ENCODE measurements at regions not wholly inside any gene's neighbourhood (a gene's known extent, or its start where the extent isn't known, plus 50 kb on each side); places are given as distances from the start of the nearest gene placed in this dataset.

GRCh38 chr7:152989889-152990380, 230.4 kb downstream of the ACTR3B start:
- no peak for DNase-seq
- WGBS (ENCODE audit: insufficient coverage, low coverage, low lambda C conversion rate, missing lambda C conversion rate) = 69% methylated on average over 8 of the region's 8 CpGs
- Histone ChIP-seq H3K4me3 (no peak overlapping the region), H3K4me1 (no peaks in the 10 kb centered on the region), H3K36me3 (no peaks in the 10 kb centered on the region), H3K9me3 (no peaks in the 10 kb centered on the region), H3K27me3 (no peaks in the 10 kb centered on the region), H3K27ac (no peak overlapping the region)
- no peak for ATAC-seq
- intact Hi-C loops (cut with DNase I) = no loop called here
- no peak for TF ChIP-seq POLR2A (IDR thresholded peaks at IDR 0.05)
- TF ChIP-seq, protein P1, sequence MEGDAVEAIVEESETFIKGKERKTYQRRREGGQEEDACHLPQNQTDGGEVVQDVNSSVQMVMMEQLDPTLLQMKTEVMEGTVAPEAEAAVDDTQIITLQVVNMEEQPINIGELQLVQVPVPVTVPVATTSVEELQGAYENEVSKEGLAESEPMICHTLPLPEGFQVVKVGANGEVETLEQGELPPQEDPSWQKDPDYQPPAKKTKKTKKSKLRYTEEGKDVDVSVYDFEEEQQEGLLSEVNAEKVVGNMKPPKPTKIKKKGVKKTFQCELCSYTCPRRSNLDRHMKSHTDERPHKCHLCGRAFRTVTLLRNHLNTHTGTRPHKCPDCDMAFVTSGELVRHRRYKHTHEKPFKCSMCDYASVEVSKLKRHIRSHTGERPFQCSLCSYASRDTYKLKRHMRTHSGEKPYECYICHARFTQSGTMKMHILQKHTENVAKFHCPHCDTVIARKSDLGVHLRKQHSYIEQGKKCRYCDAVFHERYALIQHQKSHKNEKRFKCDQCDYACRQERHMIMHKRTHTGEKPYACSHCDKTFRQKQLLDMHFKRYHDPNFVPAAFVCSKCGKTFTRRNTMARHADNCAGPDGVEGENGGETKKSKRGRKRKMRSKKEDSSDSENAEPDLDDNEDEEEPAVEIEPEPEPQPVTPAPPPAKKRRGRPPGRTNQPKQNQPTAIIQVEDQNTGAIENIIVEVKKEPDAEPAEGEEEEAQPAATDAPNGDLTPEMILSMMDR (IDR thresholded peaks at IDR 0.05) = no peak

GRCh38 chr7:152998420-152998819, 238.9 kb downstream of the ACTR3B start:
- DNase-seq (no peak), ATAC-seq (no peak)
- no peaks in the 10 kb centered on the region for H3K9me3 ChIP-seq
- H3K4me3 ChIP-seq = no peak overlapping the region
- H3K27me3 ChIP-seq = no peaks in the 10 kb centered on the region
- no peak for TF ChIP-seq POLR2A (IDR thresholded peaks at IDR 0.05)
- TF ChIP-seq, protein P1 (IDR thresholded peaks at IDR 0.05) = no peak
- intact Hi-C loops (cut with DNase I) = no loop called here
- WGBS (ENCODE audit: insufficient coverage, low coverage, low lambda C conversion rate, missing lambda C conversion rate) = 86% methylated on average over 4 of the region's 4 CpGs
- no peaks in the 10 kb centered on the region for H3K4me1 ChIP-seq
- no peak overlapping the region for H3K27ac ChIP-seq
- no peaks in the 10 kb centered on the region for H3K36me3 ChIP-seq

GRCh38 chr7:153002115-153002514, 242.6 kb downstream of the ACTR3B start:
- no peak for ATAC-seq
- WGBS (ENCODE audit: insufficient coverage, low coverage, low lambda C conversion rate, missing lambda C conversion rate) = 56% methylated on average over 1 of the region's 1 CpG
- H3K27me3 ChIP-seq = no peaks in the 10 kb centered on the region
- no peaks in the 10 kb centered on the region for H3K9me3 ChIP-seq
- H3K27ac ChIP-seq = no peak overlapping the region
- intact Hi-C loops (cut with DNase I) = no loop called here
- H3K4me1 ChIP-seq = no peaks in the 10 kb centered on the region
- DNase-seq = no peak
- no peaks in the 10 kb centered on the region for H3K36me3 ChIP-seq
- no peak for TF ChIP-seq POLR2A (IDR thresholded peaks at IDR 0.05)
- TF ChIP-seq, protein P1 (IDR thresholded peaks at IDR 0.05) = no peak
- no peak overlapping the region for H3K4me3 ChIP-seq

DNA sequence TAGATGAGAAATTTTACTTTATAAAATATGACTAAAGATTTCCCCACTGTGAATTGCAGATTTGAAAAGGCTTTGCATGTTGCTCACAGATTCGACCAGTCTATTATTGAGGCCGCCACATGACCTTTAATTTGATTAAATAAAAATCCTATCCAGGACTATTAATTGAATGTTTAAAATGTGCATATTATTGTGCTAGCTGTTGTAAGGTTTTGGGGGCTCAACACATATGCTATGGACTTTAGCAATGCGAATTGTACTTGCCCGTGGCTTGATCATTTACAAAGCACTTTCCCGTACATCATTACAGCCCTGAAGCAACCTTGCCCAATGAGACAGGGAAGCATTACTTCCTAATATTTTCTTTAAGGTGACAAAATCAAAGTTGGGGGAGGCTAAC, 243.0 kb downstream of the ACTR3B start:
- WGBS (ENCODE audit: insufficient coverage, low coverage, low lambda C conversion rate, missing lambda C conversion rate) = 75% methylated on average over 5 of the region's 5 CpGs
- no peaks in the 10 kb centered on the region for H3K4me1 ChIP-seq
- H3K27me3 ChIP-seq = no peaks in the 10 kb centered on the region
- DNase-seq = no peak
- no peaks in the 10 kb centered on the region for H3K36me3 ChIP-seq
- H3K9me3 ChIP-seq = no peaks in the 10 kb centered on the region
- H3K27ac ChIP-seq = no peak overlapping the region
- intact Hi-C loops (cut with DNase I) = no loop called here
- TF ChIP-seq, protein P1 (IDR thresholded peaks at IDR 0.05) = no peak
- no peak for TF ChIP-seq POLR2A (IDR thresholded peaks at IDR 0.05)
- no peak for ATAC-seq
- H3K4me3 ChIP-seq = no peak overlapping the region

DNA sequence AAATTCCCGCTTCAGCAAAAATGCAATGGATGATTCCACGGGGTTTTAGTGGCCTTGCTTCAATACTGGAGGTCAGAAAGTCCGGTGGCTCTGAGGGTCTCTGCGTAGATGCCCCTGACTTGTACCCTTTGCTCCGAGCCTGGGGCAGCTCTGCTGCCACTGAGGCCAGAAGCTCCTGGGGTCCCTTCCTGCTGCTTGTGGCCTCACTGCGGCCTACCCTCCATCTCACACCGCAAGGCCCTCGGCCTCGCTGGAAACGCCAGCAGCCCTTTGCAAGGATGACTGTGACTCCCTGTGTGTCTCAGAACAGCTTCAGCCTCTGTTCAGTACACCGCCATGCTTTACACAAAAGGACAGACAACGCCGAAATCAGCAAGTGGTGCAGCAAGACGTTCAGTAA, 244.8 kb downstream of the ACTR3B start:
- WGBS (ENCODE audit: insufficient coverage, low coverage, low lambda C conversion rate, missing lambda C conversion rate) = 50% methylated on average over 3 of the region's 14 CpGs
- no peak overlapping the region for H3K4me3 ChIP-seq
- H3K27ac ChIP-seq = no peak overlapping the region
- H3K36me3 ChIP-seq = no peaks in the 10 kb centered on the region
- no peaks in the 10 kb centered on the region for H3K27me3 ChIP-seq
- no peak for ATAC-seq
- intact Hi-C loops (cut with DNase I) = no loop called here
- no peaks in the 10 kb centered on the region for H3K4me1 ChIP-seq
- no peak for TF ChIP-seq POLR2A (IDR thresholded peaks at IDR 0.05)
- TF ChIP-seq, protein P1 (IDR thresholded peaks at IDR 0.05) = no peak
- no peaks in the 10 kb centered on the region for H3K9me3 ChIP-seq
- no peak for DNase-seq
